ENCODE measurements at regions not wholly inside any gene's neighbourhood (a gene's known extent, or its start where the extent isn't known, plus 50 kb on each side); places are given as distances from the start of the nearest gene placed in this dataset.

- TF ChIP-seq CTCF (IDR thresholded peaks at IDR 0.05) (no peak), CDX4 (CRISPR knock-in tag; IDR thresholded peaks at IDR 0.05; ENCODE audit: borderline replicate concordance) (no peak), ZBTB21 (CRISPR knock-in tag; IDR thresholded peaks at IDR 0.05; ENCODE audit: borderline replicate concordance) (no peak), RELA (CRISPR knock-in tag; IDR thresholded peaks at IDR 0.05; ENCODE audit: borderline replicate concordance) (no peak), ZNF416 (CRISPR knock-in tag; IDR thresholded peaks at IDR 0.05) (no peak), PRRX2 (CRISPR knock-in tag; IDR thresholded peaks at IDR 0.05) (no peak)
These were observed 66.0 kb upstream of the PHOX2B start for GRCh38 chr4:41814565-41814964.
